ENCODE measurements at regions not wholly inside any gene's neighbourhood (a gene's known extent, or its start where the extent isn't known, plus 50 kb on each side); places are given as distances from the start of the nearest gene placed in this dataset.

DNA sequence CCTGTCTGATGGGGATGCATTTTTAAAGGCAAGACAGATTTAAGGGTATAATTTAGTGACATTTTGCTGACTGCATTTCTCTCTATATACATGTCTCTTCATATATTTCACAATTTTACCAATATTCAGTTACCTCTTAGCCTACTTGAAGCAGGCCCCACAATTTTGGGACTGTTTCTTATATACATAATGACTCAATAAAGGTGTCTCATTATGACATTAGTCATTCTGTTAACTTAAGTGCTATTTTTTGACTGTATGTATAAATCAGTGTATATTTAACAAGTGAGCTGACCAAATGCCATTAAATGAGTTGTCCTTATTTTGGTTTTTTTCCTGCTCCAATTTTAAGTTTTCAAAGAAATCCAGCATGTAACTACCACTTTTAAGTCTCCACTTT lies 313.3 kb downstream of the SOX4 start:
- TF ChIP-seq, protein P1, sequence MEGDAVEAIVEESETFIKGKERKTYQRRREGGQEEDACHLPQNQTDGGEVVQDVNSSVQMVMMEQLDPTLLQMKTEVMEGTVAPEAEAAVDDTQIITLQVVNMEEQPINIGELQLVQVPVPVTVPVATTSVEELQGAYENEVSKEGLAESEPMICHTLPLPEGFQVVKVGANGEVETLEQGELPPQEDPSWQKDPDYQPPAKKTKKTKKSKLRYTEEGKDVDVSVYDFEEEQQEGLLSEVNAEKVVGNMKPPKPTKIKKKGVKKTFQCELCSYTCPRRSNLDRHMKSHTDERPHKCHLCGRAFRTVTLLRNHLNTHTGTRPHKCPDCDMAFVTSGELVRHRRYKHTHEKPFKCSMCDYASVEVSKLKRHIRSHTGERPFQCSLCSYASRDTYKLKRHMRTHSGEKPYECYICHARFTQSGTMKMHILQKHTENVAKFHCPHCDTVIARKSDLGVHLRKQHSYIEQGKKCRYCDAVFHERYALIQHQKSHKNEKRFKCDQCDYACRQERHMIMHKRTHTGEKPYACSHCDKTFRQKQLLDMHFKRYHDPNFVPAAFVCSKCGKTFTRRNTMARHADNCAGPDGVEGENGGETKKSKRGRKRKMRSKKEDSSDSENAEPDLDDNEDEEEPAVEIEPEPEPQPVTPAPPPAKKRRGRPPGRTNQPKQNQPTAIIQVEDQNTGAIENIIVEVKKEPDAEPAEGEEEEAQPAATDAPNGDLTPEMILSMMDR (IDR thresholded peaks at IDR 0.05; ENCODE audit: insufficient read depth, low read length) = no peak
- no peak for DNase-seq (ENCODE audit: low read depth)

DNA sequence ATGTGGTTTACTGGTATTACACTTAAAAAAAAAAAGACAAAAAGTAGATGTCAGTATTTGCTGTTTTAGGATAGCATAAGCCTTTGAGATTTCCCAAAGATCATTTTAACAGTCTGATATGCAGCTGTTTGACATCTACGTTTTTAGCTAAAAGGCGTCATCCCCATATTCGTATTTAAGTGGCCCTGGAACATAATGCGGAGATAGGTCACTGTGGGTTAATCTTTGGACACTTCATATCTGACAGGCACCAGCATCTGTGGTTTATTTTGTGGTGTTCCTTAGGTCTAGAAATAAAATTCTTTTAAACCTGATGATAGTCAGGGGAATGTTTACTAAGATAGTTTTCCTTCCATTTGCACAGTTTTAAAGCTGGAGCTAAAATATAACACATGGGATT lies 313.7 kb downstream of the SOX4 start:
- H3K4me3 ChIP-seq (ENCODE audit: low read depth, low read length) = no peak overlapping the region
- no peak for DNase-seq (ENCODE audit: low read depth)
- TF ChIP-seq, protein P1 (IDR thresholded peaks at IDR 0.05; ENCODE audit: insufficient read depth, low read length) = no peak

More for the DNA sequence above, 313.3 kb downstream of the SOX4 start:
- no peak overlapping the region for H3K4me3 ChIP-seq (ENCODE audit: low read depth, low read length)

DNA sequence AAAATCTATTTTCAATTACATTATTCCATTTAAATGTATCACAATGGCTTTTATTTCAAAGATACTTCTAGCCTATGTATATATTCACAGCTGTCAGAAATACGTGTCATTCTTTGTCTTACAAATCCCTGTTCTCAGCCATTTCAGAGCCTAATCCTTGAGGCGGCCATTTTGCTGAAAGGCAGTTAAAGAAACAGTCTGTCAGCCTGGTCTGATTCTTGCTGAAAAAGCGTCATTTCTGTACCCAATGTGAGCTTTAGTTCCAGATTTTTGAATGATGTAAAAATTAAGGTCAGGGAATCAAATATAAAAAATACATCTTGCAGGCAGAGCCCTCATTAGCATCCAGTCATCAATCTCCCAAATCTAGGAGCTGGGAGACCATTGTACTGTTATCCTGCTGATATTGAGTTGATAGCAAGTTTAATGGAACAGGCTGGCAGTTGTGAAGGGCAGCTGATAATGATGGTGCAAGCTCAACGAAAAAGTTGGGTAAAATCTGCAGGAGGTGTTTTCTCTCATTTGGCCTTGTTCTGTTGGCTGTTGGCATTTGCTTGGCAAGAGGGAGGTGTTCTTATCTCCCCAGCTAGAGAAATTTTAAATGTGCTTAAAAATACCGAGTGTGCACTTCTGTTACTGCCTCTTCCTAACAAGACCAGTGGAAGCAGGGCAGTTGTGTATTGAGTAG lies 314.8 kb downstream of the SOX4 start:
- peak; percentile 27 for DNase-seq (ENCODE audit: low read depth)
- H3K4me3 ChIP-seq (ENCODE audit: low read depth, low read length) = no peak overlapping the region
- TF ChIP-seq, protein P1 (IDR thresholded peaks at IDR 0.05; ENCODE audit: insufficient read depth, low read length) = no peak

DNA sequence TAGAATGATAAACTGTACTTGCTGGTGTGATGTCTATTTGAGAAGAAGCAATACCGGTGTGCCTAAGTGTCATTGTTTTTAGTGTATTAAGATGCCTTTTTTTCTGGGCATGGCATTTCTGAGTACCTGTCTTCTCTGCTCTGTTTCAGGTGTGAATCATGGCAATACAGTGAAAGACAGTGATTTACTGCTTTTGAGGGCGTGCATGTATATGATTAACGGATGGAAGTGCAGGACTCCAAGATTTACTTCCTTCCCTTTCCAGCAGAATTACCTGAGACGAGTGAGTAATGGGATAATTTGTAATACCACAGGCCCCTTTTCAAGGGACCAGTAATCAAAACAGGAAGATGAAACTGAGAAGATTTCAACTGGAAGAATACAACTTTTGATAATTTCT lies 315.8 kb downstream of the SOX4 start:
- H3K4me3 ChIP-seq (ENCODE audit: low read depth, low read length) = no peak overlapping the region
- TF ChIP-seq, protein P1 (IDR thresholded peaks at IDR 0.05; ENCODE audit: insufficient read depth, low read length) = no peak
- DNase-seq (ENCODE audit: low read depth) = no peak

DNA sequence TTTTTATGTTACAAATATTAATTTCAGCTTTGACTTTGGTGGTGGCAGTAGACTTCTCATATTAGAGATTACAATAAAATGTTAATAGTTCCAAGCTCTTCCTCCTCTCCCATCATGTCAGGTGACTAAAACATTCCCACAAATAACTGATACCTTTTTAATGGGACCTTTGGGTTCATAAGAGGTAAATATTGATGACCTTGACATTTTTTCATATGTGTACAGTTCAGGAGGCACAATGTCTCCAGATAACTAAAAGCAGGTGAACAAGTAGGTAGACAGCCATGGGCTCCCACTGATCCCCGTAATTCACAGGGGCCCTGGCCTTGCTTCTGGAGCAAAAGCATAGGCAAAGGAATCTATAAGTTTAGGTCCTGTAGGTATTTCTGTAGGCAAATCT lies 317.7 kb downstream of the SOX4 start:
- TF ChIP-seq, protein P1 (IDR thresholded peaks at IDR 0.05; ENCODE audit: insufficient read depth, low read length) = no peak
- DNase-seq (ENCODE audit: low read depth) = no peak
- no peak overlapping the region for H3K4me3 ChIP-seq (ENCODE audit: low read depth, low read length)

DNA sequence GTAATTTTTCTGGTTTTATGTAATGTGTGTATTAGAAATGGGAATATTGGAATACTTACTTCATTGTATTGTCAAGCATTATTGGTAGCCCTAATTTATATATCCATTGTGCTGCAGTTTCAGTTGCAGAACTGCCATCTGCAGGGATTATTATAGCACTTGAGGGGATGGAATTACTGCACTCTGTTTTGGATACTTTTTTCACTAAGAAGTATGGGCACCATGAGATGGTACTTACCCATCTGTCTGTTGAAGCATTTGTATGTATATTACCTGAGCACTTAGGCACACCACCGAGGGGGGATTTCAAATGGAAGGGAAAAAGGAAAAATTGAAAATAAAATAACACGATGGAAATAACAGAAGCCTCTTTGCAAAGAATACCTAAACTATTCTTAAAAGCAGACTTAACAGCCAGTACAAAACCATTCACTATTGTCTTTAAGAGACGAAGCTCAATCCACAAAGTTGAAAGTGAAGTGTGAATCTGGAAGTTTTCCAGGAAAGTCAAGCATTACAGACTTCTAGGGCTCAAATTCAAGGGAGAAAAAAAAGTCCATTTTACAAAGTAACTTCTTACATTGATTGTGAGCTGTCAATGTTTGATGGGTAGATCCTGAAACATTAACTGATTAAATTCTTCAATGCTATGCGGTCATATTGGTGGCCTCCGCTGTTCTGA lies 318.7 kb downstream of the SOX4 start:
- H3K4me3 ChIP-seq (ENCODE audit: low read depth, low read length) = no peak overlapping the region
- DNase-seq (ENCODE audit: low read depth) = no peak
- TF ChIP-seq, protein P1 (IDR thresholded peaks at IDR 0.05; ENCODE audit: insufficient read depth, low read length) = no peak
